Activated T-helper 1 cell treated with anti-CD3 and anti-CD28 coated beads, Interleukin-12 subunit alpha, Interleukin-12 subunit beta, Interleukin-2, Interleukin-4 antibody, amounts not matched to agents 30 ng/mL and 10 ng/mL and 1 ng/mL, durations not matched to agents 14 hours and 24 hours and 36 hours (primary cell): ENCODE measurements at regions not wholly inside any gene's neighbourhood (a gene's known extent, or its start where the extent isn't known, plus 50 kb on each side); places are given as distances from the start of the nearest gene placed in this dataset.

Source experiments
- DNase-seq: peaks from one replicate; pipeline ENCODE4 v3.0.0; 2021; ENCODE audit warnings: low spot score
- H3K27ac Mint-ChIP-seq: one replicate; pipeline ENCODE4 v1.8.0; 2021; ENCODE audit warnings: mild to moderate bottlenecking, mixed read lengths
- H3K27me3 Mint-ChIP-seq: one replicate; pipeline ENCODE4 v1.8.0; 2022; ENCODE audit warnings: mild to moderate bottlenecking, moderate library complexity, mixed read lengths; ENCODE audit not compliant: insufficient read depth
- H3K36me3 Mint-ChIP-seq: one replicate; pipeline ENCODE4 v1.8.0; 2021; ENCODE audit warnings: low read depth, mixed read lengths
- H3K4me1 Mint-ChIP-seq: one replicate; pipeline ENCODE4 v1.8.0; 2021; ENCODE audit warnings: low read depth, mixed read lengths
- H3K4me3 Mint-ChIP-seq: one replicate; pipeline ENCODE4 v1.8.0; 2021; ENCODE audit warnings: mild to moderate bottlenecking, moderate library complexity, mixed read lengths
- H3K9me3 Mint-ChIP-seq: one replicate; pipeline ENCODE4 v1.8.0; 2021; ENCODE audit warnings: mixed read lengths
- intact Hi-C: fragments of 100-400 bp; cut with micrococcal nuclease; formaldehyde crosslinking; loops from one replicate; pipeline ENCODE4 v1.15.1; 2024

DNA sequence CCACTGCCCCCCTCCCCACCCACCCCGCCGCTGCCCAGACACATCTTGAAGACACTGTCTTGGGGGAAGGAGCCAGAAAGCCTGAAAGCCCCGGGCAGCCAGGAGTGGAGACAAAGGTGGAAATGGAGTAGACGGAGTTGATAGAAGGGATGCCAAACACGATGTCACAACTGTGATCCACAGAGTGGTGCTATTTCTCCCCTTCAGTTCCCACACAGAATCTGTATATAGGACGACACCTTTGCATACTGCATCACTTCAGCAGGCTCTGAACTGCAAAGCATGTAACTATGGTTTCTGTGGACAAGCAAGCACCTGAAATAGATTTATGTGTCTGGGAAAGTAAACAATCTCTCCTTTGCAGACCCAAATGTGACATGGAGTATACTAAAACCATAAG is 56.4 kb upstream of the F13A1 start:
- DNase-seq, result no peak
- Mint-ChIP-seq H3K9me3 (no peaks in the 10 kb centered on the region), H3K4me3 (no peak overlapping the region), H3K27me3 (peaks cover 10% of the 10 kb centered on the region), H3K27ac (no peak overlapping the region), H3K36me3 (no peaks in the 10 kb centered on the region), H3K4me1 (no peaks in the 10 kb centered on the region)
- intact Hi-C loops, result no loop called here

- no peaks in the 10 kb centered on the region for H3K36me3 Mint-ChIP-seq
- no peak overlapping the region for H3K27ac Mint-ChIP-seq
- no peaks in the 10 kb centered on the region for H3K9me3 Mint-ChIP-seq
- no peak overlapping the region for H3K4me3 Mint-ChIP-seq
- peaks cover 8% of the 10 kb centered on the region for H3K27me3 Mint-ChIP-seq
- H3K4me1 Mint-ChIP-seq, result no peaks in the 10 kb centered on the region
- intact Hi-C loops, result no loop called here
- DNase-seq, result no peak
These were observed 57.2 kb upstream of the F13A1 start for GRCh38 chr6:6377621-6378020.

DNA sequence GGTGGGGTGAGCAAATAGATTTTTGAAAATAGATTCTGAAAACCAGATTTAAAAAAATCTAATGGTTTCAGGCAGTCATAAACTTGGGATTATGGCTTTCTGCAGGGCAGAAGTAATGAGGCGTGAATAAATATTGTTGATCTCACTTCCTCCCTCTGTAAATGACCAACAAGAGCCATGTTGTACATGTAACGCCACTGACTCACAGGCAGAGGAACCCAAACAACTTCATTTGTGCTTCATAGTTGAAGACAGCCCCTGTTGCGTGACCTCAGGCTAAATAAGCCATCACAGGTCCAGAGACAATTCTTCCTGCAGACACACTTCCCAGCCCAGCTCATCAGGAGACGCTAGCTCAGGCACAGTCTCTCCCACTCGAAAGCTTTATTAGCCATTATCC is 59.1 kb upstream of the F13A1 start:
- Mint-ChIP-seq H3K9me3 (no peaks in the 10 kb centered on the region), H3K4me1 (no peaks in the 10 kb centered on the region), H3K4me3 (no peak overlapping the region), H3K27me3 (peaks cover 6% of the 10 kb centered on the region), H3K36me3 (no peaks in the 10 kb centered on the region), H3K27ac (no peak overlapping the region)
- no peak for DNase-seq
- intact Hi-C loops, result no loop called here

DNA sequence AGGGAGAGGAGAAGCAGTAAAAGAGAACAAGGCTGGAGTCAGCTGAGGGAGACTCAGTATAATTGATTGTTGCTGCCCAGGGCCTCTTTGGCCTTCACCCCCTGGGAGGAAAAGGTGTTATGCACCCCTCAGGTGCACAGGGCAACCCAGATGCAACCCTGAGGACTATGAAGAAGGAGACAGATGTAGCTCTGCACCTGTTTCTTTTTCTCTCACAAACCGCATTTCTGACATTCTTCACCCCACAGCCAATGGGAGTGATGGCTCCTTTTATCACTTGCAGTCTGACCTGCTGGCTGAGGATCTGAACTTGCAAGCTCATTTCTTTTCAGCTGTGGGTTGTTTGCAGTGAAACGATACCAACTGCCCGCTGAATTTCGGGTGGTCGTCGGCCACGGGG is 64.1 kb upstream of the F13A1 start:
- no peaks in the 10 kb centered on the region for H3K36me3 Mint-ChIP-seq
- H3K4me1 Mint-ChIP-seq, result no peaks in the 10 kb centered on the region
- intact Hi-C loops, result no loop called here
- no peak overlapping the region for H3K27ac Mint-ChIP-seq
- DNase-seq, result no peak
- no peak overlapping the region for H3K4me3 Mint-ChIP-seq
- no peaks in the 10 kb centered on the region for H3K9me3 Mint-ChIP-seq
- H3K27me3 Mint-ChIP-seq, result no peaks in the 10 kb centered on the region

DNA sequence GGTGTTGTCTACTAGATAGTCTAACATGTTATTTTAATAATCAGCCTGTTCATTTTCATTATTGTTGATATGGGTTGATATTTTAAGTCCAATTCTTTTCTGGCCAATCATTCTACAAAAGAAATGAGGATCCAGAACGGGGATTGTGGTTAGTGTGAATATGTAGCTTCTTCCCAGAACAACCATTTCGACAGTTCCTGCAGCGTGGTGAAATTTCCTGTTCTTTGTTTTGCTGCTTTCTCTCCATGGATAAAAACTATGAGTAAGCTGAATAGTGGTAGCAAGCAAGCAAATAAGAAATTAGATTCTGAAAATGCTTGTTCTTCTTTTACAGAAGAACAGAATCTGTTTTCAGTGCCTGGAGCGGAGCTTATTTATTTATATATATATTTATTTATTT is 65.5 kb upstream of the F13A1 start:
- Mint-ChIP-seq H3K4me1 (no peaks in the 10 kb centered on the region), H3K4me3 (no peak overlapping the region), H3K9me3 (no peaks in the 10 kb centered on the region), H3K27me3 (peaks cover 5% of the 10 kb centered on the region), H3K27ac (no peak overlapping the region), H3K36me3 (no peaks in the 10 kb centered on the region)
- DNase-seq, result no peak
- intact Hi-C loops, result no loop called here

DNA sequence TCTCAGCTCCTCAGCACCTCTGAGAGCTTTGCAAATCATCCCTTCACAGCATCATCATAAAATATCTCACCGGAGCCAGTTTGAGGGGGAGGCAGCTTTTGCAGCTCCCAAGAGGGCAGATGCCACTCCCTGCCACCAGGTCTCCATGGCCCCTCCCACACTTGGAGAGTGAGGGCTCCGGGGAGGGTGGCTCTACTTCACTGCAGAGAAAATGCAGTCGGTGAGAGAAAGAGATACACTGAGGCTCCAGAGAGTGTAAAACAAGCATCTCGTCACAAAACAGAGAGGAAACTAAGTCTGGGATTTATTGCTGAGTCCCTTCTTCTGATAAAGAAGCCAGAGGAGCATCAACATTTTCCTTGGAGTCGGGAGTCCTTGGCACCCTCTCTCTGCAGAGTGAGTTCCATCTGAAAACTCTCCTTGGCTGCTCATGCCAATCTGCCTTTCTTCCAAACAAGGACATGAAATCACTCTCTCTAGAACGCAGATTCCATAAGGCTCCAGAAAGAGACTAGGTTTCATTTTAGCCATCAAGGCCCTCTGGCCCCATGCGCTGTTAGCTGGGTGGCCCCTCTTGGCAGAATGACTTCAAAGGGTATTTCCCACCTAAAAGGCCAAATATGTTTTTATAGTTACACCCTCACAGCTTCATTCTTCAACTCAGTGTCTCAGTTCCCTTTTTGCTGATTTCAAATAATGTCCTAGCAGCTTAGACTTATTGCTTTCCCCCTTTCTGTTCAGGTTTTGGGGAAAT is 70.6 kb upstream of the F13A1 start:
- no peak overlapping the region for H3K27ac Mint-ChIP-seq
- no peak overlapping the region for H3K4me3 Mint-ChIP-seq
- no peaks in the 10 kb centered on the region for H3K36me3 Mint-ChIP-seq
- intact Hi-C loops, result no loop called here
- H3K9me3 Mint-ChIP-seq, result no peaks in the 10 kb centered on the region
- no peaks in the 10 kb centered on the region for H3K4me1 Mint-ChIP-seq
- H3K27me3 Mint-ChIP-seq, result peaks cover 5% of the 10 kb centered on the region
- DNase-seq, result no peak

- Mint-ChIP-seq H3K9me3 (no peaks in the 10 kb centered on the region), H3K27me3 (peaks cover 5% of the 10 kb centered on the region)
These were observed 72.0 kb upstream of the F13A1 start for GRCh38 chr6:6392214-6393068.

DNA sequence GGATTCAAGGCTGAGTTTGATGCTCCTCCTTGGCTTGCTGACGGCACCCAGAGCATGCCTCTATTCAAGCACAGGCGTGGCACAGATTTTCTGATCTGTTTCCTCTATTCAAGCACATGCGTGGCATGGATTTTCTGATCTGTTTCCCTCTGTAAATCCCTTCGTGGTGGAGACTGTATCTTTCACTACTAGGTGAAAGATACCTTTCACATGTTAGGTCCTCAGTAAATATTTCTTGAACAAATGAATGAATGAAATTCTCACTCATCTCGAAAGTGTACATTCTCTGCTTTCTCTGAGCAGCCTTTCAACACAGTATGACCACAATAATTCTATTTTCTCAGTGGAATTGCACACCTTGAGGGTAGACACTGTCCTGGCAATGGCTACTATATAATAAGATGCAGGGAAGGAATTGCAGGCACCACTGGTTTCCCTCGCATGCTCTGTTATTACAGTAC is 72.6 kb upstream of the F13A1 start:
- Mint-ChIP-seq H3K36me3 (no peaks in the 10 kb centered on the region), H3K9me3 (no peaks in the 10 kb centered on the region)
- DNase-seq, result no peak

More at GRCh38 chr6:6392214-6393068, 72.0 kb upstream of the F13A1 start:
- no peaks in the 10 kb centered on the region for H3K36me3 Mint-ChIP-seq
- no peak overlapping the region for H3K27ac Mint-ChIP-seq
- intact Hi-C loops, result no loop called here
- DNase-seq, result no peak
- no peak overlapping the region for H3K4me3 Mint-ChIP-seq
- no peaks in the 10 kb centered on the region for H3K4me1 Mint-ChIP-seq

DNA sequence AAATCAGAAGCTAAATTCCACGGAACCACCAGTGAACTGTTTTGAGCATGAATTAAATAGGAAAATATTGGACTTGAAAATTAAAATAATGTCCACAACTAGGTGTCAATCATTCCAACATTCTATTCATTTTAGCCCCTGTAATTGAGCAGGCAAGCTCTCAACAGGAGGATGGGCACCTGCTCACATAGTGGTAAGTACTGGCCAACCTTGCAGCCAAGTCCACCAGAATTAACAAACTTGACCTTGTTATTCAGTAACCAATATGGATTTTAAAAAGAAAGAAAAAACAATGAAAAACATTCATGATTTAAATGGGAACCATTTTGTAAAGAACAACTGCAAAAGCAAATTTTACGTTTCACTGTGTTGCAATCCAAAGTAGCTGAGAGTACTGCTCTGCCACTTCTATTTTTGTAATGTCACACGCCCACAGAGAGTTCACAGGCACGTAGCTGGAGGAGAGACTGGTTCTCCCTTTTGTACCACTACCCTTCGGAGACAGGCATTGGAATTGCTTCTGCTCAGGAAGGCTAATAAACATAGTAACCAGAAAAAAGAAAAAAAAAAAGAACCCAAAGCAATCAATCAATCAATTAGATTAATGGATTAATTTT is 75.2 kb upstream of the F13A1 start:
- DNase-seq, result no peak
- Mint-ChIP-seq H3K9me3 (no peaks in the 10 kb centered on the region), H3K4me1 (no peaks in the 10 kb centered on the region), H3K27ac (no peak overlapping the region), H3K36me3 (no peaks in the 10 kb centered on the region), H3K27me3 (peaks cover 1% of the 10 kb centered on the region), H3K4me3 (no peak overlapping the region)
- intact Hi-C loops, result no loop called here

More for the DNA sequence above, 72.6 kb upstream of the F13A1 start:
- H3K27ac Mint-ChIP-seq, result no peak overlapping the region
- intact Hi-C loops, result no loop called here
- H3K27me3 Mint-ChIP-seq, result peaks cover 5% of the 10 kb centered on the region
- H3K4me3 Mint-ChIP-seq, result no peak overlapping the region
- no peaks in the 10 kb centered on the region for H3K4me1 Mint-ChIP-seq

- Mint-ChIP-seq H3K9me3 (no peaks in the 10 kb centered on the region), H3K27me3 (peaks cover 10% of the 10 kb centered on the region), H3K27ac (no peak overlapping the region), H3K4me3 (no peak overlapping the region), H3K4me1 (no peaks in the 10 kb centered on the region), H3K36me3 (no peaks in the 10 kb centered on the region)
- DNase-seq, result no peak
- intact Hi-C loops, result no loop called here
These were observed 77.4 kb upstream of the F13A1 start for GRCh38 chr6:6397842-6398241.

GRCh38 chr6:6399568-6399967 is 79.1 kb upstream of the F13A1 start:
- no peaks in the 10 kb centered on the region for H3K36me3 Mint-ChIP-seq
- H3K4me3 Mint-ChIP-seq, result no peak overlapping the region
- H3K27ac Mint-ChIP-seq, result no peak overlapping the region
- no peaks in the 10 kb centered on the region for H3K9me3 Mint-ChIP-seq
- DNase-seq, result no peak
- H3K27me3 Mint-ChIP-seq, result peaks cover 10% of the 10 kb centered on the region
- no peaks in the 10 kb centered on the region for H3K4me1 Mint-ChIP-seq
- intact Hi-C loops, result no loop called here

DNA sequence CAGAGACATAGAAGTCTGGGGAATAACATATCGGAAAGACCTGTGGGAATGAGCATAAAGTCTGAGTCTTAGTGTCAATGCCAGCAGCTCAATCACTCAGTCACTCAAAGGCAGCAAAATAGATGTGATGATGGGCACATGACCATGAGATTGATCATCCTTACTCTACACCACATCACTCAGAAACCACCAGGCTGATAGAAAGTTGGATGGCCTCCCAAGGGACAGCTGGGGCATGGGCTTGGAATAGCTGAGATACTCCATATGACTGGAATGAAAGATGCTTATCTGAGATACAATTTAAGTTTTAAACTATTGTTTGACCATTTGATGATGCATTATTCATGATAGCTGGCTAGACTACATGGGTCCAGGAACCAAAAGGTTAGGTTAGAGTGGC is 80.9 kb upstream of the F13A1 start:
- intact Hi-C loops, result no loop called here
- H3K27me3 Mint-ChIP-seq, result peaks cover 10% of the 10 kb centered on the region

GRCh38 chr6:6402006-6402405 is 81.5 kb upstream of the F13A1 start:
- no peak for DNase-seq
- no peak overlapping the region for H3K27ac Mint-ChIP-seq
- H3K27me3 Mint-ChIP-seq, result peaks cover 10% of the 10 kb centered on the region

More for the DNA sequence above, 80.9 kb upstream of the F13A1 start:
- H3K4me3 Mint-ChIP-seq, result no peak overlapping the region
- H3K27ac Mint-ChIP-seq, result no peak overlapping the region
- no peaks in the 10 kb centered on the region for H3K36me3 Mint-ChIP-seq
- H3K4me1 Mint-ChIP-seq, result no peaks in the 10 kb centered on the region
- H3K9me3 Mint-ChIP-seq, result no peaks in the 10 kb centered on the region
- no peak for DNase-seq

More at GRCh38 chr6:6402006-6402405, 81.5 kb upstream of the F13A1 start:
- intact Hi-C loops, result no loop called here
- H3K4me3 Mint-ChIP-seq, result no peak overlapping the region
- no peaks in the 10 kb centered on the region for H3K36me3 Mint-ChIP-seq
- H3K9me3 Mint-ChIP-seq, result no peaks in the 10 kb centered on the region
- no peaks in the 10 kb centered on the region for H3K4me1 Mint-ChIP-seq
